KMS-11 (cell line): ENCODE measurements at regions not wholly inside any gene's neighbourhood (a gene's known extent, or its start where the extent isn't known, plus 50 kb on each side); places are given as distances from the start of the nearest gene placed in this dataset.

ENCODE experiments used
- H2AFZ ChIP-seq: fragments of 200-600 bp; sonication (generic); 2 replicates; pipeline ENCODE4 v1.6.1; 2016; ENCODE audit warnings: antibody characterized with exemption, mixed run types, low read depth
- H3K27ac ChIP-seq: fragments of 200-600 bp; sonication (generic); 2 replicates; pipeline ENCODE4 v1.6.1; 2016; ENCODE audit warnings: mild to moderate bottlenecking, mixed run types
- H3K27me3 ChIP-seq: fragments of 200-600 bp; sonication (generic); 2 replicates; pipeline ENCODE4 v1.6.1; 2017; ENCODE audit warnings: mild to moderate bottlenecking, low read depth, mixed run types, moderate library complexity; ENCODE audit not compliant: insufficient read depth
- H3K36me3 ChIP-seq: fragments of 200-600 bp; sonication (generic); 2 replicates; pipeline ENCODE4 v1.6.1; 2017; ENCODE audit warnings: mild to moderate bottlenecking, mixed run types; ENCODE audit not compliant: insufficient read depth
- H3K4me1 ChIP-seq: fragments of 200-600 bp; sonication (generic); 2 replicates; pipeline ENCODE4 v1.6.1; 2016; ENCODE audit warnings: mild to moderate bottlenecking, low read depth, mixed run types; ENCODE audit not compliant: poor library complexity, severe bottlenecking
- H3K4me2 ChIP-seq: fragments of 200-600 bp; sonication (generic); 2 replicates; pipeline ENCODE4 v1.7.0; 2016; ENCODE audit warnings: mild to moderate bottlenecking, mixed run types
- H3K4me3 ChIP-seq: fragments of 200-600 bp; sonication (generic); IDR thresholded peaks from 2 replicates; pipeline ENCODE4 v1.6.1; 2017; ENCODE audit warnings: low read depth, low read length, mixed read lengths; ENCODE audit not compliant: insufficient read depth
- H3K79me2 ChIP-seq: fragments of 200-600 bp; sonication (generic); 2 replicates; pipeline ENCODE4 v1.6.1; 2016; ENCODE audit warnings: low read depth, mixed run types; ENCODE audit not compliant: insufficient read depth
- H3K9ac ChIP-seq: fragments of 200-600 bp; sonication (generic); 2 replicates; pipeline ENCODE4 v1.6.1; 2016; ENCODE audit warnings: mild to moderate bottlenecking, mixed run types
- H4K20me1 ChIP-seq: fragments of 200-600 bp; sonication (generic); 2 replicates; pipeline ENCODE4 v1.6.1; 2016; ENCODE audit warnings: mild to moderate bottlenecking, mixed run types; ENCODE audit not compliant: insufficient read depth
- TF ChIP-seq, protein P1 (sequence below): fragments of 200-600 bp; sonication (generic); conservative IDR thresholded peaks from 2 replicates; pipeline ENCODE4 v1.6.1; 2017; ENCODE audit warnings: low read depth, mild to moderate bottlenecking, antibody characterized with exemption, low read length, moderate library complexity, mixed read lengths

DNA sequence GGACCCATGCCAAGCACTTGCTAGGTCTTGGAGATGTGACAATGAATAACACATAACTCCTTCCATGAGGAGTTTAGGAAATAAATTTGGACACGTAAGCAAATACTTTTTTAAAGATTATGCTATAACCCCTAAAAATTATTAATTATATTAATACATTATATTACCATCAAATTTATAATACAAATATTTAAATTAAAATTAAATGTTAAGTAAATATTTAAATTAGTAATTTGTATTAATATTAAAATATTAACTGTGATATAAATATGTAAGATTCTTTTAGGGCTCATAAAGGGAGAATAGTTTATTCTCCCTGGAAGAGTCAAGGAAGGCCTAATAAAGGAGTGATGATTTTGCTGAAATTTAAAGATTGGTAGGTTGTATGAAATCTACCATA, 121.1 kb downstream of the RAP2A start:
- Histone ChIP-seq H3K27ac (no peak overlapping the region), H2AFZ (no peak overlapping the region), H3K4me2 (no peak overlapping the region), H4K20me1 (no peaks in the 10 kb centered on the region), H3K27me3 (no peaks in the 10 kb centered on the region), H3K4me1 (no peaks in the 10 kb centered on the region), H3K4me3 (no peak overlapping the region), H3K79me2 (no peaks in the 10 kb centered on the region), H3K36me3 (no peaks in the 10 kb centered on the region), H3K9ac (no peak overlapping the region)
- TF ChIP-seq, protein P1, sequence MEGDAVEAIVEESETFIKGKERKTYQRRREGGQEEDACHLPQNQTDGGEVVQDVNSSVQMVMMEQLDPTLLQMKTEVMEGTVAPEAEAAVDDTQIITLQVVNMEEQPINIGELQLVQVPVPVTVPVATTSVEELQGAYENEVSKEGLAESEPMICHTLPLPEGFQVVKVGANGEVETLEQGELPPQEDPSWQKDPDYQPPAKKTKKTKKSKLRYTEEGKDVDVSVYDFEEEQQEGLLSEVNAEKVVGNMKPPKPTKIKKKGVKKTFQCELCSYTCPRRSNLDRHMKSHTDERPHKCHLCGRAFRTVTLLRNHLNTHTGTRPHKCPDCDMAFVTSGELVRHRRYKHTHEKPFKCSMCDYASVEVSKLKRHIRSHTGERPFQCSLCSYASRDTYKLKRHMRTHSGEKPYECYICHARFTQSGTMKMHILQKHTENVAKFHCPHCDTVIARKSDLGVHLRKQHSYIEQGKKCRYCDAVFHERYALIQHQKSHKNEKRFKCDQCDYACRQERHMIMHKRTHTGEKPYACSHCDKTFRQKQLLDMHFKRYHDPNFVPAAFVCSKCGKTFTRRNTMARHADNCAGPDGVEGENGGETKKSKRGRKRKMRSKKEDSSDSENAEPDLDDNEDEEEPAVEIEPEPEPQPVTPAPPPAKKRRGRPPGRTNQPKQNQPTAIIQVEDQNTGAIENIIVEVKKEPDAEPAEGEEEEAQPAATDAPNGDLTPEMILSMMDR: no peak

DNA sequence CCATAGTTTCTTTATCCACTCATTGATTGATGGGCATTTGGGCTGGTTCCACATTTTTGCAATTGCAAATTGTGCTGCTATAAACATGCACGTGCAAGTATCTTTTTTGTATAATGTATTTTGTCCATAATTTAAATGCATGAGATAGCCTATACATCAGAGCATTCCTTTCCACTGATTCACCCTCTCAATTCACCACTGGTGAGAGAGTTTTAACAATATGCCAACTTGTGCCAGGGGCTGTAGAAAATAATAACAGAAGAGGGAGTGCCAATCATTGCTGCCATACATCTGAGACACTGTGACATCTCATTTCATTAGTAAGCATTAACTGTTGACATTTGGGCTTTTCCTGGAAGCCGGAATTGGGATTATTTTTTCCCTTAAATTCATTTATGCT, 125.1 kb downstream of the RAP2A start:
- H3K27ac ChIP-seq: no peak overlapping the region
- no peaks in the 10 kb centered on the region for H3K4me1 ChIP-seq
- H3K36me3 ChIP-seq: no peaks in the 10 kb centered on the region
- H3K4me3 ChIP-seq: no peak overlapping the region
- no peaks in the 10 kb centered on the region for H4K20me1 ChIP-seq
- H3K4me2 ChIP-seq: no peak overlapping the region
- H2AFZ ChIP-seq: no peak overlapping the region
- TF ChIP-seq, protein P1: no peak
- H3K9ac ChIP-seq: no peak overlapping the region
- no peaks in the 10 kb centered on the region for H3K27me3 ChIP-seq
- no peaks in the 10 kb centered on the region for H3K79me2 ChIP-seq

DNA sequence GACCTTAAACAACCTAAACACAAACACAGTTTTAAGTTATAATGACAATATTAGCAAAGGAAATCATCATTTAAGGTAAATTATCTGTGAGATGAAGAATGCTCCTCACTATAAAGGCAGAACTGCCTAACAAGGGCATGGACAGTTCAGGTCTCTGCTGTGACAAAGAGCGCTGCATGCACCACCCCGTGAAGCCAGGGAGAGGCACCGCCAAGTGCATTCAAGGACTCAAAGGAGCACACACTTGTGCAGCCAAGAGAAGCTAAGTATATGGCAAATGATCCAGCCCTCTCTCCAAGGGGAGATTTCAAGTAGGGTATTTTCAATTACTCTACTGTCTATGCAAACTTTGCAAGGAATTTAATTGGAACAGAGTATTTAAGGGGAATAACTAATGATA, 126.0 kb downstream of the RAP2A start:
- Histone ChIP-seq H3K4me3 (no peak overlapping the region), H3K27me3 (no peaks in the 10 kb centered on the region), H2AFZ (no peak overlapping the region), H3K9ac (no peak overlapping the region), H3K27ac (no peak overlapping the region), H4K20me1 (no peaks in the 10 kb centered on the region), H3K79me2 (no peaks in the 10 kb centered on the region), H3K4me1 (no peaks in the 10 kb centered on the region), H3K4me2 (no peak overlapping the region), H3K36me3 (no peaks in the 10 kb centered on the region)
- TF ChIP-seq, protein P1: no peak

DNA sequence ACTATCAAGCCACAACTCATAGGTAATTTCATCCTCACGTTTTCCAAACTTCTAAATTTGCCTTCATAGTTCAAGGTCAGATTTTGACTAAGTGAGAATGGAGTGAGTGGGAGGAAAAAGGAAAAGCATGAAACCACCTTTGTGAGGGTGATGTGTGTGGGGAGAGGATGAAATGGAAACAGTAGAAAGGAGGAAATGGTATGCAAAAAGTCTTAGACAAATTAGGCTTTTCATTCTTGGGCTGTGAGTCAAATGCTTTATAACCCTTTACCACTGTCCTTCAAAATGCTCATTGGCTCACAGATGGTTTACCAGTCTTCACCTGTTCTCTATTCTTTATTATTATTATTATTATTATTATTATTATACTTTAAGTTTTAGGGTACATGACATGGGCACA, 127.2 kb downstream of the RAP2A start:
- H3K4me1 ChIP-seq: no peaks in the 10 kb centered on the region
- no peak overlapping the region for H3K9ac ChIP-seq
- H4K20me1 ChIP-seq: no peaks in the 10 kb centered on the region
- no peaks in the 10 kb centered on the region for H3K79me2 ChIP-seq
- H3K36me3 ChIP-seq: no peaks in the 10 kb centered on the region
- H3K27ac ChIP-seq: no peak overlapping the region
- no peak overlapping the region for H3K4me2 ChIP-seq
- no peaks in the 10 kb centered on the region for H3K27me3 ChIP-seq
- TF ChIP-seq, protein P1: no peak
- no peak overlapping the region for H2AFZ ChIP-seq
- no peak overlapping the region for H3K4me3 ChIP-seq

DNA sequence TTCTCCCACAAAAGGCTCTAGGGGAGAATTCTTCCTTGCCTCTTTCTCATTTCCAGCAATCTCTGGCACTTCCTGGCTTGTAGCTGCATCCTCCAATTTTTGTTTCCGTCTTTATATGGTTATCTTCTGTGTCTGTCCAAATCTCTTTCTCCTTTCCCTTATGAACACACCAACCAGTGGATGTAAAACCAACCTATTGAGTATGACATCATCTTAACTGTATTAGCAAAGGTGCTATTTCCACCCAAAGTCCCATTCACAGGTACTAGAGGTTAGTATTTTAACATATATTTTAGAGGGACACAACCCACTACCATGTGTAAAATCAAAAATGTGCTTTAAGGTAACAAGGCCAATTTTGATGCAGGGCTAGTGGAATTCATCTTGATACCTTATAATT, 129.0 kb downstream of the RAP2A start:
- H3K27ac ChIP-seq: no peak overlapping the region
- no peaks in the 10 kb centered on the region for H4K20me1 ChIP-seq
- H3K4me3 ChIP-seq: no peak overlapping the region
- no peak overlapping the region for H3K4me2 ChIP-seq
- TF ChIP-seq, protein P1: no peak
- H3K36me3 ChIP-seq: no peaks in the 10 kb centered on the region
- H2AFZ ChIP-seq: no peak overlapping the region
- H3K9ac ChIP-seq: no peak overlapping the region
- no peaks in the 10 kb centered on the region for H3K4me1 ChIP-seq
- H3K27me3 ChIP-seq: no peaks in the 10 kb centered on the region
- H3K79me2 ChIP-seq: no peaks in the 10 kb centered on the region
